VCaP (cell line): ENCODE measurements at regions not wholly inside any gene's neighbourhood (a gene's known extent, or its start where the extent isn't known, plus 50 kb on each side); places are given as distances from the start of the nearest gene placed in this dataset.
A peak's percentile ranks its signal among the peaks of the same experiment; 100 is the strongest.

Experiments used
- H3K27ac ChIP-seq: fragments of 450-650 bp; 2 replicates; pipeline ENCODE4 v1.5.1; 2017
- CTCF ChIP-seq: fragments of 450-650 bp; conservative IDR thresholded peaks from 2 replicates; pipeline ENCODE4 v1.5.1; 2017; ENCODE audit warnings: mild to moderate bottlenecking, moderate library complexity

DNA sequence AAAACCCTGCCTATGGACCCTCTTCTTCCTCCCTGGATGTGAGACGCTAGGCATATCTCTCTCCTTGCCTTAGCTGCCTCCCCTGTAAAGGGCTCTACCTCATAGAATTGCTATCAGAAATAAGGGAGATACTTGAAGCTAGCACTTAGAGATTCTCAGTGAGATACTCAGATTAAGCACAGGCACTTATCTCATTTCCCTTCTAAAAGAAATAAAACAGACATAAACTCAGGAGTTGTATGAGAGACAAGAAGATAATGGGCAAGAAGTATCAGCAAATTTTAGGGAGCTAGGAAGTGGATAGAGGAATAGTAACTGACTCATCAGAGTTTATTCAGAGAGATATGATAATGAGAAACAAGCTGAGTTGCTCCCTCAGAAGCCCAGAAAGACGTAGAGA lies 131.0 kb downstream of the SP3 start:
- no peak for TF ChIP-seq CTCF
- 0 out of 2 replicates have a peak overlapping the region, but pooled peaks have one; percentile 68 for H3K27ac ChIP-seq

DNA sequence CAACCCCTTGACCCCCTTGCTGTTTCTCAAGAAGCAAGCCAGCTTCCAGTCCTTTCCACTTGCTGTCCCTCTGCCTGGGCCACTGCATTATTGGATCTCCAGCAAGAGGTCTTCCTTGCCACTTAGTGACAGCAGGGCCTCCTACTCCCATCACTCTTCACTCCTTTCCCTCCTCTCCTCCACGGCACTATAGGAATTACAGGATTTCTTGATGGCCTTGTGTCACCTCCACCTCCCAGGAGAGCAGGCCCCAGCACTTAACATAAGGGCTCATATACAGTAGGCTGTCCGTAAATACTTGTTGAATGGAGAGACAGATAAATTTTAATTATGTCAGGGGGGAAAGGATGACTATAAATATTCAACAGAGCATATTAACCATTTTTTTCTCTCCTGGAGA lies 129.4 kb downstream of the SP3 start:
- no peak overlapping the region for H3K27ac ChIP-seq
- no peak for TF ChIP-seq CTCF

- TF ChIP-seq CTCF, result no peak
Measured at GRCh38 chr2:173841110-173841509, 124.1 kb downstream of the SP3 start.

DNA sequence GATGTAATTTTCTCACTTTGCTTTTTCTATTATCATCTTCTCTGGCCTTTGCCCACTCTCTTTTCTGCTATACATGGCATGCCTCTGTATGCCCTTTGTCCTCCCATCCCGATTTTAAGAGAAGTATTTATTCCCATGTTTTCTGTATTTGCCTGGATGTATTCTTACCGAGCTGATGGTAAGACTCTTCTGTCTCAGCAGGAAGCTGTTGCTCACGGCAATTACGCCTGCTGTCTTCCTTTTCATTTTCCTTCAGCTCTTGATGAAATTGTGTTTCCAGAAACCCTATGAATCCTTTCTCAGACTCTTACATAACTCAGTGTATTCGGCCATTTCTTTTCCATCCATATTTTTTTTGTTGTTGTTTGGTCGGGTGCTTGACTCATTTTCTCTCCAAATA lies 121.6 kb downstream of the SP3 start:
- TF ChIP-seq CTCF, result no peak

More at GRCh38 chr2:173841110-173841509, 124.1 kb downstream of the SP3 start:
- no peak overlapping the region for H3K27ac ChIP-seq

DNA sequence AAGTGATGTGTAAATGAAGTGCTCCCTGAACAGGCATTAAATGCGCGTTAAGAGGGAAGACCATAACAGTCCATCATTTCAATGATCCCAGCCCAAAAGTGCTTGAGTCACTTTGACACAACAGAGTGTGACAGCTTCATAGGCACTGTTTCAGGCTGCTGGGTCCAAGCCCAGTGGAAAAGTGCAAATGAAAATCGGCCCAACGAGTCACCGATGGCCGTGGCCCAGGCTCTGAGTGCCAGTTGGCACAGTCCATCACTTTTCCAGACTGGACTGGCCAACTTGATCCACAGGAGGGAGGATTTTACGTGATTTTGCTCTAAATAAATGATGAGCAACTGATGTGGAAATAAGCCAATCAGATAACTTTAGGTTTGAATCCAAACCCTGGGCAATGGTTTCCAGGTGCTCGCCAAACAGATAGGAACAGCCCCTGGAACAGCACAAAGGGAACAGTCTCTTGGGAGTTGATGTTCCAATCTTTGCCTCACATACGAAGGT lies 114.0 kb downstream of the SP3 start:
- H3K27ac ChIP-seq, result peak overlapping the region; percentile 69
- peak; percentile 21; the same call in 1 of the 2 replicates for TF ChIP-seq CTCF

More for the DNA sequence above, 121.6 kb downstream of the SP3 start:
- no peak overlapping the region for H3K27ac ChIP-seq

- no peak overlapping the region for H3K27ac ChIP-seq
- no peak for TF ChIP-seq CTCF
Measured at GRCh38 chr2:173854141-173854540, 111.0 kb downstream of the SP3 start.

DNA sequence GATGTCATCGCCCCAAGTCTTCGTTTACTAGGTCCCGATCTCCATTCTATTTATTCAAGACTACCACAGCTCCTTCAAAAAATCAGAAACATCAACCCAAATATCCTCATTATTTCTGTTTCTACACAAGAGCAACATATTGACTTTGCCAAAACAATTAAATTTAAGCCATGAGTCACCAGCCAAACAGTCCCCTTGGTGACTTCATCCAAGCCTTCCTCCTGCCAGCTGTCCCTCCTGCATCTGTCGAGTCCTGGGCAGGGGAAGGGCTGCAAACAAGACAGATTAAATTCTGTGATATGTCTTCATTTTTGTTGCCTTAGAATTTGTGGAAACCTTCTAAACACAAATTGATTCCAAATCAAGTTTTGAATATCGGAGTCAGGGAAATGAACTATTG lies 110.3 kb downstream of the SP3 start:
- H3K27ac ChIP-seq, result no peak overlapping the region
- no peak for TF ChIP-seq CTCF
